ENCODE measurements at regions not wholly inside any gene's neighbourhood (a gene's known extent, or its start where the extent isn't known, plus 50 kb on each side); places are given as distances from the start of the nearest gene placed in this dataset.

GRCh38 chr16:74064120-74064735, 232.4 kb upstream of the PSMD7 start (continued):
- no peak for TF ChIP-seq REST (IDR thresholded peaks at IDR 0.05; ENCODE audit: unreplicated experiment)
- no peak for TF ChIP-seq JUNB (IDR thresholded peaks at IDR 0.05; ENCODE audit: unreplicated experiment)

- Histone ChIP-seq H3K36me3 (ENCODE audit: insufficient read depth) (no peaks in the 10 kb centered on the region), H3K4me2 (no peak overlapping the region), H3K27ac (ENCODE audit: low read depth) (no peak overlapping the region), H3K9me2 (ENCODE audit: insufficient read depth) (no peaks in the 10 kb centered on the region), H3K4me1 (ENCODE audit: insufficient read depth) (no peaks in the 10 kb centered on the region), H3K4me3 (no peak overlapping the region), H3K27me3 (ENCODE audit: insufficient read depth) (no peaks in the 10 kb centered on the region), H3F3A (replicated peaks; ENCODE audit: low read depth) (no peaks in the 10 kb centered on the region), H2AFZ (peak overlapping the region; percentile 59; the same call in 1 of the 2 replicates), H3K79me2 (replicated peaks; ENCODE audit: insufficient read depth) (no peaks in the 10 kb centered on the region), H4K20me1 (replicated peaks; ENCODE audit: insufficient read depth) (no peaks in the 10 kb centered on the region)
- ATAC-seq (no peak), DNase-seq (ENCODE audit: low spot score) (no peak)
- TF ChIP-seq NANOG (IDR thresholded peaks at IDR 0.05; ENCODE audit: borderline replicate concordance) (no peak), ZNF331 (CRISPR knock-in tag; IDR thresholded peaks at IDR 0.05; ENCODE audit: low read depth) (no peak), JUNB (IDR thresholded peaks at IDR 0.05; ENCODE audit: unreplicated experiment) (no peak)
- Mint-ChIP-seq H3K36me3 (ENCODE audit: low read depth) (peaks cover 25% of the 10 kb centered on the region), H3K27ac (no peak overlapping the region), H3K4me1 (no peaks in the 10 kb centered on the region), H3K4me3 (no peak overlapping the region), H3K9me3 (peaks cover 35% of the 10 kb centered on the region), H3K27me3 (ENCODE audit: insufficient read depth, low read depth, poor library complexity) (no peaks in the 10 kb centered on the region)
Observed at GRCh38 chr16:74053826-74054225, 242.8 kb upstream of the PSMD7 start.

- Mint-ChIP-seq H3K4me1 (no peaks in the 10 kb centered on the region), H3K4me3 (no peak overlapping the region), H3K9me3 (peaks cover 30% of the 10 kb centered on the region), H3K36me3 (ENCODE audit: low read depth) (peaks cover 21% of the 10 kb centered on the region), H3K27me3 (ENCODE audit: insufficient read depth, low read depth, poor library complexity) (no peaks in the 10 kb centered on the region), H3K27ac (no peak overlapping the region)
- Histone ChIP-seq H3K79me2 (replicated peaks; ENCODE audit: insufficient read depth) (no peaks in the 10 kb centered on the region), H3K4me1 (ENCODE audit: insufficient read depth) (no peaks in the 10 kb centered on the region), H3K4me2 (no peak overlapping the region), H3K9me2 (ENCODE audit: insufficient read depth) (no peaks in the 10 kb centered on the region), H3K36me3 (ENCODE audit: insufficient read depth) (no peaks in the 10 kb centered on the region), H3K27me3 (ENCODE audit: insufficient read depth) (no peaks in the 10 kb centered on the region), H3K27ac (ENCODE audit: low read depth) (no peak overlapping the region), H2AFZ (no peak overlapping the region; the same call in 1 of the 2 replicates), H4K20me1 (replicated peaks; ENCODE audit: insufficient read depth) (no peaks in the 10 kb centered on the region), H3K4me3 (no peak overlapping the region), H3F3A (replicated peaks; ENCODE audit: low read depth) (no peaks in the 10 kb centered on the region)
- DNase-seq (ENCODE audit: low spot score) = no peak
- no peak for ATAC-seq
- TF ChIP-seq POLR2AphosphoS5 (IDR thresholded peaks at IDR 0.05; ENCODE audit: low read depth) (no peak), ZNF331 (CRISPR knock-in tag; IDR thresholded peaks at IDR 0.05; ENCODE audit: low read depth) (no peak), STAT1 (IDR thresholded peaks at IDR 0.05; ENCODE audit: unreplicated experiment) (no peak), CREB1 (CRISPR knock-in tag; IDR thresholded peaks at IDR 0.05; ENCODE audit: low read depth) (no peak), NANOG (IDR thresholded peaks at IDR 0.05; ENCODE audit: borderline replicate concordance) (no peak), REST (IDR thresholded peaks at IDR 0.05; ENCODE audit: unreplicated experiment) (no peak), EZH2 (IDR thresholded peaks at IDR 0.05; ENCODE audit: low read depth, unreplicated experiment) (no peak), ZNF114 (CRISPR knock-in tag; IDR thresholded peaks at IDR 0.05) (no peak)
Observed at GRCh38 chr16:74053312-74053711, 243.3 kb upstream of the PSMD7 start.
